H1 (cell line): ENCODE measurements at regions not wholly inside any gene's neighbourhood (a gene's known extent, or its start where the extent isn't known, plus 50 kb on each side); places are given as distances from the start of the nearest gene placed in this dataset.

Experiments used
- CTCF ChIA-PET: fragments of 300-600 bp; sonication (Branson Sonifier 250); formaldehyde crosslinking; loops from one replicate; lab custom pipeline; 2021; ENCODE audit not compliant: partially characterized antibody; lab: Charles Lee
- POLR2A ChIA-PET: fragments of 300-600 bp; sonication (Branson Sonifier 250); formaldehyde crosslinking; loops from one replicate; lab custom pipeline; 2021; ENCODE audit warnings: inconsistent platforms; ENCODE audit not compliant: partially characterized antibody; lab: Charles Lee
- DNase-seq, 2 experiments: peaks; one replicate each; pipeline versions ENCODE4 v3.0.0 to v3.0.0-alpha.2; 2010 to 2022; ENCODE audit warnings: low spot score in 2 of 2, low read depth in 1 of 2, mixed read lengths in 1 of 2
- FAIRE-seq: peaks from 2 replicates; lab custom pipeline; 2011; peaks lifted over from hg19 to GRCh38; lab: Jason Lieb, UNC
- H2AFZ ChIP-seq: 2 replicates; pipeline ENCODE4 v1.8.1; 2012; ENCODE audit warnings: low read length, inconsistent platforms
- H2AK5ac ChIP-seq: 2 replicates; pipeline ENCODE4 v1.6.1; 2013; ENCODE audit warnings: low read depth, low read length
- H2BK120ac ChIP-seq: replicated peaks from 2 replicates; pipeline ENCODE3; 2013; ENCODE audit warnings: low read depth, low read length, inconsistent platforms
- H2BK12ac ChIP-seq: 2 replicates; pipeline ENCODE4 v1.6.1; 2013; ENCODE audit warnings: low read depth, low read length
- H2BK15ac ChIP-seq: 2 replicates; pipeline ENCODE4 v1.6.1; 2013; ENCODE audit warnings: low read length
- H2BK20ac ChIP-seq: 2 replicates; pipeline ENCODE4 v1.6.1; 2013; ENCODE audit warnings: low read length
- H2BK5ac ChIP-seq: 2 replicates; pipeline ENCODE4 v1.6.1; 2013; ENCODE audit warnings: low read depth, low read length
- H3K14ac ChIP-seq: 2 replicates; pipeline ENCODE4 v1.6.1; 2013; ENCODE audit warnings: inconsistent platforms; ENCODE audit not compliant: insufficient read length
- H3K18ac ChIP-seq: 2 replicates; pipeline ENCODE4 v1.6.1; 2013; ENCODE audit warnings: low read length; ENCODE audit errors: extremely low read depth
- H3K23ac ChIP-seq: 2 replicates; pipeline ENCODE4 v1.6.1; 2013; ENCODE audit warnings: inconsistent platforms; ENCODE audit not compliant: insufficient read length
- H3K23me2 ChIP-seq: 2 replicates; pipeline ENCODE4 v1.6.1; 2013; ENCODE audit warnings: low read depth, low read length
- H3K27ac ChIP-seq: 2 replicates; pipeline ENCODE4 v1.6.1; 2011; ENCODE audit warnings: low read depth, low read length, inconsistent platforms
- H3K27me3 ChIP-seq, 4 experiments: replicated peaks in 1 of 4; 1 replicate in 1 of 4; 2 replicates in 3 of 4; pipeline versions ENCODE4 v1.6.1 to v1.8.1; 2011 to 2013; ENCODE audit warnings: low read length in 3 of 4, mild to moderate bottlenecking in 3 of 4, inconsistent platforms in 2 of 4, mixed read lengths in 2 of 4, moderate library complexity in 1 of 4; ENCODE audit not compliant: control insufficient read depth in 3 of 4, insufficient read depth in 3 of 4; ENCODE audit errors: extremely low read depth in 1 of 4
- H3K36me3 ChIP-seq, 4 experiments: 2 replicates each; pipeline versions ENCODE4 v1.6.1 to v1.8.1; 2011 to 2013; ENCODE audit warnings: mild to moderate bottlenecking in 4 of 4, low read length in 3 of 4, moderate library complexity in 2 of 4, control low read depth in 1 of 4, inconsistent platforms in 1 of 4; ENCODE audit not compliant: insufficient read depth in 4 of 4, control insufficient read depth in 2 of 4
- H3K4ac ChIP-seq: replicated peaks from 2 replicates; pipeline ENCODE3; 2013; ENCODE audit warnings: low read length, low read depth, mixed read lengths, inconsistent platforms; ENCODE audit not compliant: insufficient read length
- H3K4me1 ChIP-seq, 4 experiments: replicated peaks in 1 of 4; 1 replicate in 1 of 4; 2 replicates in 3 of 4; pipeline versions ENCODE4 v1.6.1 to v1.8.1; 2011 to 2013; ENCODE audit warnings: low read length in 3 of 4, inconsistent platforms in 2 of 4, mixed read lengths in 1 of 4; ENCODE audit not compliant: insufficient read depth in 4 of 4, control insufficient read depth in 3 of 4
- H3K4me2 ChIP-seq, 2 experiments: 2 replicates each; pipeline versions ENCODE4 v1.6.1 to v1.8.1; 2011 to 2013; ENCODE audit warnings: low read depth in 2 of 2, low read length in 2 of 2, control low read depth in 1 of 2, inconsistent platforms in 1 of 2, mild to moderate bottlenecking in 1 of 2; ENCODE audit not compliant: insufficient read depth in 1 of 2
- H3K4me3 ChIP-seq, 4 experiments: fragments of 200-600, 300-600 bp in 1 of 4; sonication (generic), shearing (Covaris generic), sonication (Bioruptor Twin) in 1 of 4; 2 replicates each; pipeline versions ENCODE4 v1.5.1 to v1.8.1; 2011 to 2016; ENCODE audit warnings: low read length in 4 of 4, low read depth in 3 of 4, control low read depth in 2 of 4, inconsistent platforms in 2 of 4, mild to moderate bottlenecking in 2 of 4, mixed read lengths in 1 of 4, moderate library complexity in 1 of 4; ENCODE audit not compliant: insufficient read depth in 2 of 4; ENCODE audit errors: extremely low read depth in 1 of 4
- H3K56ac ChIP-seq: replicated peaks from 2 replicates; pipeline ENCODE3; 2013; ENCODE audit warnings: low read depth, mild to moderate bottlenecking, mixed read lengths, low read length, inconsistent platforms; ENCODE audit not compliant: insufficient read length
- H3K79me1 ChIP-seq: 2 replicates; pipeline ENCODE4 v1.6.1; 2013; ENCODE audit warnings: low read depth, low read length, control low read depth
- H3K79me2 ChIP-seq, 2 experiments: 2 replicates each; pipeline versions ENCODE4 v1.6.1 to v1.8.1; 2012 to 2013; ENCODE audit warnings: low read length in 2 of 2, mild to moderate bottlenecking in 2 of 2, inconsistent platforms in 1 of 2; ENCODE audit not compliant: insufficient read depth in 2 of 2, control insufficient read depth in 1 of 2
- H3K9ac ChIP-seq, 4 experiments: replicated peaks in 1 of 4; 1 replicate in 1 of 4; 2 replicates in 3 of 4; pipeline versions ENCODE4 v1.6.1 to v1.8.1; 2011 to 2013; ENCODE audit warnings: low read depth in 3 of 4, low read length in 3 of 4, control low read depth in 2 of 4, mild to moderate bottlenecking in 2 of 4, moderate library complexity in 2 of 4, inconsistent platforms in 1 of 4; ENCODE audit errors: extremely low read depth in 1 of 4
- H3K9me3 ChIP-seq, 2 experiments: 2 replicates each; pipeline versions ENCODE4 v1.6.1 to v1.8.1; 2012 to 2013; ENCODE audit warnings: mild to moderate bottlenecking in 2 of 2, moderate library complexity in 2 of 2, control low read depth in 1 of 2, inconsistent platforms in 1 of 2, low read depth in 1 of 2, low read length in 1 of 2, mixed read lengths in 1 of 2; ENCODE audit not compliant: insufficient read depth in 2 of 2
- H4K20me1 ChIP-seq, 2 experiments: replicated peaks in 1 of 2; 2 replicates each; pipeline versions ENCODE3 to v1.8.1; 2011 to 2013; ENCODE audit warnings: inconsistent platforms in 2 of 2, low read length in 2 of 2, mild to moderate bottlenecking in 1 of 2; ENCODE audit not compliant: insufficient read depth in 2 of 2, control insufficient read depth in 1 of 2
- H4K5ac ChIP-seq: 2 replicates; pipeline ENCODE4 v1.6.1; 2013; ENCODE audit warnings: low read length, low read depth, mixed read lengths, inconsistent platforms; ENCODE audit not compliant: insufficient read length
- H4K8ac ChIP-seq: 2 replicates; pipeline ENCODE4 v1.8.0; 2013; ENCODE audit warnings: mild to moderate bottlenecking, moderate library complexity, low read length, inconsistent platforms; ENCODE audit not compliant: insufficient read depth; ENCODE audit errors: extremely low read depth
- H4K91ac ChIP-seq: replicated peaks from 2 replicates; pipeline ENCODE3; 2013; ENCODE audit warnings: low read length, mixed read lengths, inconsistent platforms; ENCODE audit not compliant: insufficient read length
- BCL11A ChIP-seq, 2 experiments: IDR thresholded peaks; one replicate each; pipeline ENCODE4 v1.6.1; 2011; ENCODE audit warnings: low read depth in 2 of 2, low read length in 2 of 2, mild to moderate bottlenecking in 2 of 2
- CHD1 ChIP-seq: IDR thresholded peaks from 2 replicates; pipeline ENCODE4 v1.6.1; 2012; ENCODE audit warnings: low read depth, low read length, improper control_type of control experiment
- EGR1 ChIP-seq: IDR thresholded peaks from 2 replicates; pipeline ENCODE4 v1.6.1; 2011; ENCODE audit warnings: low read depth, low read length, borderline replicate concordance
- GABPA ChIP-seq: IDR thresholded peaks from 2 replicates; pipeline ENCODE4 v1.6.1; 2011; ENCODE audit warnings: mild to moderate bottlenecking, low read length, moderate library complexity, borderline replicate concordance; ENCODE audit not compliant: insufficient read depth
- KDM5A ChIP-seq: fragments of 200-600 bp; IDR thresholded peaks from 2 replicates; pipeline ENCODE4 v1.7.1; 2012; ENCODE audit warnings: mild to moderate bottlenecking, low read length, inconsistent platforms, mixed read lengths
- SIX5 ChIP-seq: IDR thresholded peaks from 2 replicates; pipeline ENCODE4 v1.6.1; 2011; ENCODE audit warnings: mild to moderate bottlenecking, low read depth, low read length
- TEAD4 ChIP-seq: IDR thresholded peaks from 2 replicates; pipeline ENCODE4 v1.6.1; 2012; ENCODE audit warnings: low read depth, low read length, inconsistent platforms, mixed read lengths
- WGBS, 2 experiments: shearing (Covaris generic) in 1 of 2; methylation state at CpG; one replicate each; pipeline versions ENCODE4 v1.1.6 to v1.1.7; 2013 to 2015; ENCODE audit warnings: low lambda C conversion rate in 2 of 2, mixed read lengths in 2 of 2, inconsistent platforms in 1 of 2, low coverage in 1 of 2, missing lambda C conversion rate in 1 of 2; ENCODE audit not compliant: insufficient replicate concordance in 2 of 2, insufficient coverage in 1 of 2, insufficient read length in 1 of 2; ENCODE audit errors: extremely low coverage in 1 of 2, missing lambda C conversion rate in 1 of 2; 5-methylcytosine and 5-hydroxymethylcytosine counted together
- TF ChIP-seq, protein P1 (sequence below), 3 experiments: IDR thresholded peaks; 1 replicate in 2 of 3; 2 replicates in 1 of 3; pipeline versions ENCODE4 v1.5.1 to v1.6.1; 2011; ENCODE audit warnings: low read length in 3 of 3, mild to moderate bottlenecking in 3 of 3, inconsistent platforms in 2 of 3, low read depth in 1 of 3, moderate library complexity in 1 of 3; ENCODE audit not compliant: insufficient read depth in 1 of 3; ENCODE audit errors: control extremely low read depth in 1 of 3

GRCh38 chr4:116001291-116001690 is 887.9 kb upstream of the NDST4 start:
- H3K4me2 ChIP-seq = no peak overlapping the region
- H3K36me3 ChIP-seq = no peaks in the 10 kb centered on the region
- no peak overlapping the region for H3K56ac ChIP-seq
- no peaks in the 10 kb centered on the region for H3K4me1 ChIP-seq
- no peak overlapping the region for H3K23ac ChIP-seq
- no peak overlapping the region for H4K91ac ChIP-seq
- H3K9ac ChIP-seq = no peak overlapping the region
- H3K23me2 ChIP-seq = no peaks in the 10 kb centered on the region
- 95% methylated on average over 4 of the region's 4 CpGs; no CpG with 5 or more reads in 1 of the 2 experiments for WGBS, 2 experiments
- H4K20me1 ChIP-seq = no peaks in the 10 kb centered on the region
- H3K79me1 ChIP-seq = no peaks in the 10 kb centered on the region
- ChIA-PET POLR2A (no interaction called here), CTCF (no interaction called here)
- no peak overlapping the region for H2BK20ac ChIP-seq
- DNase-seq (no peak), FAIRE-seq (no peak)
- H3K18ac ChIP-seq = no peak overlapping the region
- H2BK5ac ChIP-seq = no peak overlapping the region
- H3K14ac ChIP-seq = no peak overlapping the region
- H3K27ac ChIP-seq = no peak overlapping the region
- no peak overlapping the region for H4K8ac ChIP-seq
- no peak overlapping the region for H3K4ac ChIP-seq
- no peak overlapping the region for H3K4me3 ChIP-seq
- no peaks in the 10 kb centered on the region for H3K79me2 ChIP-seq
- no peak overlapping the region for H4K5ac ChIP-seq
- no peak overlapping the region for H2AFZ ChIP-seq
- H2BK12ac ChIP-seq = no peak overlapping the region
- no peak overlapping the region for H2BK15ac ChIP-seq
- no peaks in the 10 kb centered on the region for H3K27me3 ChIP-seq
- TF ChIP-seq EGR1 (no peak), TEAD4 (no peak), SIX5 (no peak), BCL11A (IDR thresholded peaks at IDR 0.05; ENCODE audit: low read depth in 2 of 2, low read length in 2 of 2) (no peak), GABPA (no peak), CHD1 (no peak), KDM5A (no peak)
- TF ChIP-seq, protein P1, sequence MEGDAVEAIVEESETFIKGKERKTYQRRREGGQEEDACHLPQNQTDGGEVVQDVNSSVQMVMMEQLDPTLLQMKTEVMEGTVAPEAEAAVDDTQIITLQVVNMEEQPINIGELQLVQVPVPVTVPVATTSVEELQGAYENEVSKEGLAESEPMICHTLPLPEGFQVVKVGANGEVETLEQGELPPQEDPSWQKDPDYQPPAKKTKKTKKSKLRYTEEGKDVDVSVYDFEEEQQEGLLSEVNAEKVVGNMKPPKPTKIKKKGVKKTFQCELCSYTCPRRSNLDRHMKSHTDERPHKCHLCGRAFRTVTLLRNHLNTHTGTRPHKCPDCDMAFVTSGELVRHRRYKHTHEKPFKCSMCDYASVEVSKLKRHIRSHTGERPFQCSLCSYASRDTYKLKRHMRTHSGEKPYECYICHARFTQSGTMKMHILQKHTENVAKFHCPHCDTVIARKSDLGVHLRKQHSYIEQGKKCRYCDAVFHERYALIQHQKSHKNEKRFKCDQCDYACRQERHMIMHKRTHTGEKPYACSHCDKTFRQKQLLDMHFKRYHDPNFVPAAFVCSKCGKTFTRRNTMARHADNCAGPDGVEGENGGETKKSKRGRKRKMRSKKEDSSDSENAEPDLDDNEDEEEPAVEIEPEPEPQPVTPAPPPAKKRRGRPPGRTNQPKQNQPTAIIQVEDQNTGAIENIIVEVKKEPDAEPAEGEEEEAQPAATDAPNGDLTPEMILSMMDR (IDR thresholded peaks at IDR 0.05; ENCODE audit: control extremely low read depth in 1 of 3, insufficient read depth in 1 of 3, low read depth in 1 of 3, low read length in 3 of 3) = no peak
- no peaks in the 10 kb centered on the region for H3K9me3 ChIP-seq
- no peak overlapping the region for H2BK120ac ChIP-seq
- no peak overlapping the region for H2AK5ac ChIP-seq
